Epithelial cell of prostate (primary cell): ENCODE measurements at regions not wholly inside any gene's neighbourhood (a gene's known extent, or its start where the extent isn't known, plus 50 kb on each side); places are given as distances from the start of the nearest gene placed in this dataset.

Experiments
- DNase-seq: peaks from one replicate; pipeline ENCODE4 v3.0.0-alpha.2; 2011; ENCODE audit warnings: low read depth, low spot score
- H3K27ac ChIP-seq: fragments of 450-650 bp; 2 replicates; pipeline ENCODE4 v1.5.1; 2017; ENCODE audit warnings: mild to moderate bottlenecking

DNA sequence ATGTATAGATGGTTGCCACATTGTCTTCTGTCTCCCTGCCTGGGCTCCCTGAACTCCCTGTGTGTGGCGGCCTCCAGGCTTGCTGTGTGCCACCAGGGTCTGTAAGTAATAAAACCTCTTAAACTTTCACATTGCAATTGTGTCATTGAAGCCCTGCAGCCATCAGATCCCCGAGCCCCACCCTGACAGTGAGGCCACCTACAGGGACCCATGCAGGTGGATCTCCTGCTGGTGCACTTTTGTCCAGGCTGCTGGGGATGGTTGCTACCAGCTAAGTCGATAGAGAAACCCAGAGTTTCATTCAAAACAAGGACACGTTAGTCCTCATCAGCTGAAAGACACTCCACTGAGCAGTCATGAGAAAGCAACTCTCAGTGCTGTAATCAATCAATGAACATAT lies 133.6 kb upstream of the PRICKLE2 start:
- DNase-seq: no peak
- H3K27ac ChIP-seq: no peak overlapping the region

DNA sequence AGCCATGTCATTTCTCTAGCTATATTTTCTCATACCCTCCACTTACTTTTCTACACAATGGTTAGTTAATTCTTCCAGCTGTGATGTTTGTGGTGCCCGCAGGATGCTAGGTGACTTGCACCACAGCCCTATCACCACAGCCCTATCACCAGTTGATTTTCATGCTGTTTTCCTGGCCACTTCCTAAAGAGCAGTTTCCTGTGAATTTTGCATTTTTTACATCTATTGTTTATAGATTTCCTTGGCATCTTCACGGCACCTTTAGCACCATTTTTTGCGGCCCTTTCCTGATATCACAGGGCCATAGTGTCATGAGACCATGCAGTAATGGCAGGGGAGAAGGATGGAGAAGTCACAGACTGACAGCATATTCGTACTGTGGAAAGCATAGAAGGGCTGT lies 132.9 kb upstream of the PRICKLE2 start:
- no peak for DNase-seq
- H3K27ac ChIP-seq: no peak overlapping the region

DNA sequence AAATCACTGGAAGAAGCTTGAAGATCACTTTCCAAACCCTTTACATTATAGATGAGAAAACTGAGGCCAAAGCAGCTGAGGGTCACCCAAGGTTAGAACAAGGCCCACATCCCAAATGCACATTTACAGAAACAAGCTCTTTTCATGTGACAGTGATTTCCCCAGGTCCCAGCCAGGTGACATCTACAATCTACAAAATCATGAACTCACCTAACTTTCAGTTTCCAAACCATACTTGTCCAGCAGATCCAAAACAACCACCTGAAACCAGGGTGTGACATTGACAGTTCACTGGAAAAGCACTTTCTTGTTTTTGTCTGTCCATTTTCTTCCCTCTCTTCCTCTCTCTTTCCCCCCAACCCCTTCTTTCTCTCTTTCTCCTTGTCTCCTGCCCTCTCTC lies 132.2 kb upstream of the PRICKLE2 start:
- H3K27ac ChIP-seq: no peak overlapping the region
- no peak for DNase-seq

DNA sequence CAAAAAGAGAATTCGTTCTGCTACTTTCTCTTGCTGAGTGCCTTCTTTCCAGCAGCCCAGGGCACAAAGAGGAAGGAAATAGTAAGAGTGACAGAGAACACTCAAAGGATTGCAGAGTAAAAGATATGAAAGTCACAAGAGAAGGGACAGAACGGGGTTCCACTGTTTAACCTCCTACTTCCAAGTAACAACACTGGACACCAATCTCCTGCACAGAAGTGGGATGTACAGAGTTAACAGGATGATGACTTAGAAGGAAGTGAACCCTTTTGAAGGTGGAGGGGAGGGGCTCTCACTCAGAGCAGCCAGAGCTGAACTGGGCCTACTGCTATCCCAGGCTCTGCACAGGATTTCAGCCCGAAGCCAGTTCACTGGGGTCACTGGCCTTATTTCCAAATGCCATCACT lies 130.1 kb upstream of the PRICKLE2 start:
- H3K27ac ChIP-seq: peak overlapping the region; percentile 33
- no peak for DNase-seq

DNA sequence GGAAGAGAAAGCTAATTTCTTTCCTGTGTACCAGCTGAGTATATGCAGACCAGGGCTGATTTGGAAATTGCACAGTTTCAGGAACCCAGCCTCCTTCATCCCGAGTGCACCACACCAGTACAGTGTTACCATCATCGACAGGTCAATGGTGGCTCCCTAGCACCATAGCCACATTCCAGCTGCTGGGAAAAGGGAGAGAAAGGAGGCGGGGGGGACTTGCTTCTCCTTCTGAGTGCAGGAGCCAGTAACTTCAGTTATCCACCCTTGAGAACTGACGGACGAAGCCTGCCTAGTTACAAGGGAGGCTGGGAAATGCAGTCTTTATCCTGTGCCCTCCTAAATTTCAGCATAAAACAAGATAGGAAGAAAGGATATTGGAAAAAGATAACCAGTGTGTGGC lies 129.7 kb upstream of the PRICKLE2 start:
- no peak for DNase-seq
- peak overlapping the region; percentile 33 for H3K27ac ChIP-seq

DNA sequence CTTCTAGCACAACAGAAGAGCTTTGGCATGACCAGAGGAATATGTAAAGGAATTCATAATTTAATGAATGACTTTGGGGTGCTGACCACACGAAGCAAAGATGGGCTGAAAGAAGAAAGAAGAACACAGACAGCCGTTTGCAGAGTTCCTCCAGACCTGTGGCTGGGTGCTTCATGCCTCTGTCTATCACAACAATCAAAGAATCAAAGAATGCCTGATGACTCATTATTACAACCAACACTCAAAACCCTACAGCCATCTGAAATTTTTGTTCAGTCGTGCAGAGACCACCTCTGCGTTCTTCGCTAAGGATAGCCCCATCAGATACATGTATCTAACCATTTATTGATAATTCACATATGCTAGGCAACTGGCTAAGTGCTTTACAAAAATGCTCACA lies 129.0 kb upstream of the PRICKLE2 start:
- peak overlapping the region; percentile 33 for H3K27ac ChIP-seq
- DNase-seq: no peak

DNA sequence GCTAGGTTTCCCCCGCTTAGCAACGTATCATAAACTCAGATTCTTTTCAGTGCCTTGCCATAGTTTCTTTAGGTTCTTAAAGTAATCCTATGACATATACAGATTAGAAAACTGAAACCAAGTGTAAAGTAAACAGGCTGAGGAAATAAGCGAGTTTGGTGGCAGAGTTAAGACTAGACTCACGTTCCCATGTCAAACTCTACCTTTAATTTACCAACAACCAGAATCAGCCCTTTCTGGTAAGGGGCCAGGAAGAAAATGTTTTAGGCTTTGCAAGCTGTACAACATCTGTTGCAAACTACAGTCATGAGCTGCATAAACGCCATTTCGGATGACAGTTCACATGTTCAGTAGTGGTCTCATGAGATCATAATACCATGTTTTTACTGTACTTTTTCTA lies 128.0 kb upstream of the PRICKLE2 start:
- DNase-seq: no peak
- H3K27ac ChIP-seq: peak overlapping the region; percentile 86

DNA sequence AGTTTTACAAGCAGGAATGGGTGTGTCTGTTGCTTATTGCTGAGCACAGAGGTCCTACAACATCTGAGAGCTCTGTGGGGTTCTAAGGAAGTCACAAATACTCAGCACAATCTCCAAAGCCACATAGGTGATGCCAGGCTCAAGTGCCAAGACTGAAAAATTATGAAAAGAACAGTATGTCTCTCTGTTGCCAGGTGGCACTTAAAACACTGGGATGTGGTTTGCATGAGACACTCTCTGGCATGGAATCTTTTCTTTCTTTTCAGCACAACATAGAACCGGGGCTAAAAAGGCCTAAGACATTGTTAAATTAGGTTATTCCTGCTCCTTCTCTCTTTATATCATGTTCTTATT lies 127.3 kb upstream of the PRICKLE2 start:
- H3K27ac ChIP-seq: peak overlapping the region; percentile 86
- DNase-seq: no peak

DNA sequence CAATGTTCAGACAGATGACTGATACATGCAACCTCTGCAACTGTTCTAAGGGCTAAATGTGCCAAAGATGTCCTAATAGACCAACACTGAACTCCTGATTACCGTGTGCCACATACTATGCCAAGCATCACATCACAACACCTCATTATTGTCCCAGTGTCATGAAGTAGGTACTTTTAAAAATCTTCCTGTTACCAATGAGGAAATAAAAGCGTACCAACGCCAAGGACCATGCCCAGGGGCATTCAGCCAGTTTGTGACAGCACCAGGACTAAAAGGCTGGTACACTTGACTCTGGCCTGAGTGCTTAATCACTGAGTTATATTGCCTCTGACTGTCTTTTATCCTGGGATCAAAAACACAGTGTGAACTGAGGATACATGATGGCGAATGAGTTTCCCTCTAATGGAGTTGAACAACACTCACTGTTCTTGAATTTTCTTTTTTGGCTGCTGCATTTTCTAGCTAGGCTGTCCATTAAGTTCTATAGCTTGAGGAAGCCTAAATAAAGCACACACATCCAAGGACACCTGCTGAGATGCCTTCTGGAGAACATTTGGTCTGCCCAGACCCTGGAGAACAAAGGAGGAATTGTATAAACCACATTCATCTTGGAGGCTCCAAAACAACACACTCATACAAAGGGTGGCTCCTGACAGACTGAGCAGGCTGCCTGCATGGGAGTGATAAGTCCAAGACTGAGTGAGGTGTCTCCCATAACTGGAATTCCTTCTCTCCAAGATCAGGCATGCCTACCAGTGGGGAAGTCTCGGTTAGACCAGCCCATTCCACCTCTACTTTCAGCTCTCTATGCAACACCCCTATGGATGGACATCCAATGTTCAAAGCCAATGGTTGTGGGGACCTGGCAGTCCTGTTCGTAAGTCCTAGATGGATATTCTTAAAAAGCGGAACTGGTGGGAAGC lies 126.7 kb upstream of the PRICKLE2 start:
- H3K27ac ChIP-seq: peak overlapping the region; percentile 86
- DNase-seq: peak; percentile 78

DNA sequence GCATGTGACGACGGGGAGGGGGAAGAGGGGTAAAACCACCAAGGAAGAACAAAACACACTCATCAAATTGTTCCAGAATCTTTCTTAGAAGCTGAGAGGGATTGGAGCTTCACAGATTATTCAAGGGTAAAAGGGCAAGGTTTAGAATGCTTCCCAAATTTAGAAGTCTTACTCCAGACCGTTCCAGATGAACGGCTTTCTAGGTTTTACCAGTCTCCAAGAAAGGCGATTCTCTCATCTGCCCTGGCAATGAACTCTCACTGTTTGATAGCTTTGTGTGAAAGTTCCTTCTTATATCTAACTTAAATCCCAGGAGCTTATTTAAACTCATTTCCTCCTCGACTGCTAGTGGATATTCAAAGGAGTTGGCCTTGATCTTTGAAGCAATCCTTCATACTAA lies 124.3 kb upstream of the PRICKLE2 start:
- no peak for DNase-seq
- H3K27ac ChIP-seq: no peak overlapping the region

DNA sequence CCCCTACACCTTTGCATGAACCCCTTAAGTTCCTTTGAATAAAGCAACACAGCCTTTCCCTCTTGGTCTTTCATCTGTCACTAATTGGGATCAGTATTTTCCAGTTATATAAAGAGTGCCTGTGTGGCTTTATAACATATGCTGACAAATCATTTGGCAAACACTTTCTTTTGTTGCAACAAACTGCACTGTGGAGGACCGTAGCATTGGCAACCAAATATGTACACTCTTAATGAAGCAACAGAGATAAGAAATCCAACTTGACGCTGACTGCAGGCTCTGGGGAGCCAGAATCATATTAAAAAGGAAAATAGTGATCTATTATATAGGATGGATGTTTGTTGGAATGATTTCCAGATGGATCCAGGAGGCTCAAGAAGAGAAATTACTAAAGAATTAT lies 120.1 kb upstream of the PRICKLE2 start:
- no peak for DNase-seq

DNA sequence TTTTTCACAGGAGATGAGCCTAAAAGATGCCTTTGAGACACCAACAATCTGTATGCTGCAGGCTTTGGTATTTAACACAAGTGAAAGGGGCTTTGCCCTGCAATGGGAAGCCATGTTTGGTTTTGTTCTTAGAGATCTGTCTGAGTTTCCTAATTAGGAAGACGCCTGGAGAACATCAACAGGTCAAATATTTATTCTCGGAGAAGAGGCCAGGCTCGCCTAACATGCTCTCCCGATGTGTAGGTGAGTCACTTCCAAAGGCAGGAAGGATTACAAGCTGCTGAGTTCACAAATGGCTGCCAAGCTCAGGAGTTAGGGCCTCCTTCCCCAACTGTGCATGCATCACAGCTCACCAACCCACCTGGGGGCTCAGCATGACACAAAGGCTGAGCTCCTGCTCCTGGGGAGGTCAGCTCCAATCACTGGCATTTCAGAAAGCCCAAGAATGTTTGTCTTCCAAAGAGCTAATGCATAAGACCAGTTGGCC lies 119.5 kb upstream of the PRICKLE2 start:
- peak overlapping the region; percentile 60 for H3K27ac ChIP-seq
- peak; percentile 61 for DNase-seq

More for the DNA sequence above, 120.1 kb upstream of the PRICKLE2 start:
- H3K27ac ChIP-seq: peak overlapping the region; percentile 60

DNA sequence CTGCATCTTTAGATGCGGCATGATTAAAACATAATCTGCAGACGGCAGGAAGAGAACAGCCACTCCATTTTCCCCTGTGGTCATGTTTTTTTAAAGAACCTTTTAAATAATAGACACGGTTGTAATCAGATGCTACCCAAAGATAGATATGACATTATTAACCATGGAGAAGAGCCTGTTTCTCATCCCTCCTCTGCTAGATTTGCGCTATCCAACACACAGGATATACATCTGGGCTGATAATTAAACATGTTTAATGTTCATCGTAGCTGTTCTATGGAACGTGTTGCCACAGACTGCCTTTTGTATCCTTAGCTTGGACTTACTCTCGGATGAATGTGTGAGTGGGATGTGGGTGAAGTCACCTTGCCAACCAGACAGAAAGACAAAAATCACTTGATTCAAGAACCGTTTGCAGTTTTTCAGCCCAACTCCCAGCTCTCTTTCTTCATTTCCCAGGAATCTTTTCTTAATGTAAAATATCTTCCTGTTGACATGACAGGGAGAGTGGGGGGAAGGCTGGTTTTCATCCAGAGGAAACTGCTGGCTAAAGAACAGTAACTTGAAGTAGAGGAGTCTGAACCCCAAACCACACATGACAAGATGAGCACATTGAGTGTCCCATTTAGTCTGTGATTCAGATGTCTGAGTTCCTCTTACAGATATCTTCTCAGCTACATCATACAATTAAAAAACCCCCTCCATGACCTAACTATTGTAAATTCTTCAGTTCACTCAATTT lies 118.6 kb upstream of the PRICKLE2 start:
- H3K27ac ChIP-seq: peak overlapping the region; percentile 60
- DNase-seq: no peak

DNA sequence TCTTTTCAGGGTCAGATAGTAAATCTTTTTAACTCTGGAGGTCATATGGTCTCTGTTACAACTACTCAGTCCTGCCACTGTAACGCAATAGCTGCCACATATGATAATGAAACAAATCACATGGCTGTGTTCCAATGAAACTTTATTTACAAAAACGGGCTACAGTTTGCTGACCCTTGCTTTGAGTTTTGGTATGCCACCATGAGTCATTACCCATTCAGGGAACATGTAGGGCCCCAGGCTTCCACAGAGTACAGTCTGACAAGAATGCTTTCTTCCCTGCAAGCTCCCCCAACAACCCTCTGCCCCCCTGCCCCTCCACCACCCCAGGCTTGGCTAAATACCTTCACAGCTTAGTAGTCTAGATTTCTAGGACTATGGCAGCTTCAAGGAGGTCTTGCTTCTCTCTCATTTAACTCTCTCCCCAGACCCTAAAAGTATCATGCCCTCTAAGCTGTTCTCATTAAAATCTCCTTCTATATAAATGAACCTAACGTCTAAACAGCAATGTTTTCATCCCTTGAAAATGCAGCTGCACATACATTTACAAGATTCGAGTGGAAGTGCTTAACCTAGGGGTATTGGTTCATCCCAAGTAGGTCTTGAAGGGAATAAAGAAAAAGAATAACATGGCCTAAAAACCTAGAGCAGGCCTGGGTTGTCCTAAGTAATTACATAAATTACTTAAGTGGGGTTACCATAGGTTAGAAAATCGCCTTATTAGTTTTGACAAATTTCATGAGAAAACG lies 117.8 kb upstream of the PRICKLE2 start:
- peak overlapping the region; percentile 60 for H3K27ac ChIP-seq
- peak; percentile 70 for DNase-seq

DNA sequence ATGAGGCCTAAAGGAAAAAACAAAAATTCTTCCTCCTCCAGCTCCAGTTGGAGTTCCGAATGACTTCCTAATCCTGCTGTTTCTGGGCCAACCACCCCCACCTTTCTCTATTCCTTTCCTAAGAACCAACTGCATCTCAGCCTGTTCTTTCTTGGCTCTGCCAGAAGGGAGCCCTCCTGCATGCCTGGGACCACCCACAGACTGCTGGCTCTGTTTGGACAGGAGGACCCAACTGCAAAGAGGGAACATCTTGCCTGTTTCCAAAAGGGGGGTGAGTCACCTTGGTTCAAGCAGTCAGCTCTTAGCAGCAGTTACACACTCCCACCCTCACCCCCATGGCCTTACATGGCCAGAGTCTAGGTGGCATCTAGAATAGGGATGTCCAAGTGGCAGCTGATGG lies 116.0 kb upstream of the PRICKLE2 start:
- no peak for DNase-seq
- no peak overlapping the region for H3K27ac ChIP-seq

DNA sequence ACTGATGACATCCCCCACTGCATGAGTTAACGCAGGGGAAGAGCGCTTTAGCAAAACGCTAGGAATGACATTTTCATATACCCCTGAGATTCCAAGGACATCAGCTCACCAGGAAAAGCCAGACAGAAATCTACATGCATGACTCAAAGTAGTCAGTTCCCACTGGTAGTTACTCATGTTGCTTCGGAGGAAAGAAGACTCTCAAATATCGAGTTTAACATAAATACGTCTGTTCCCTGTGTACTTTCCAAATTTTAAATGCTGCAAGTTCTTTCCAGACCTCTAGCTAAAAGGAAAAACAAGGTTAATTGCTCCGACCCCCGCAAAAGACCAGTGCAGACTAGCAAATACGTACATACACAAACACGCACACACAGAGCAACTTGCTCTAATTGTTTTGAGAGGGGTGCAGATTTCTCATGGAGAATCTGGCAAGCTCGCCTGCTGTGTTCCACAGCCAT lies 115.4 kb upstream of the PRICKLE2 start:
- H3K27ac ChIP-seq: no peak overlapping the region
- DNase-seq: no peak

DNA sequence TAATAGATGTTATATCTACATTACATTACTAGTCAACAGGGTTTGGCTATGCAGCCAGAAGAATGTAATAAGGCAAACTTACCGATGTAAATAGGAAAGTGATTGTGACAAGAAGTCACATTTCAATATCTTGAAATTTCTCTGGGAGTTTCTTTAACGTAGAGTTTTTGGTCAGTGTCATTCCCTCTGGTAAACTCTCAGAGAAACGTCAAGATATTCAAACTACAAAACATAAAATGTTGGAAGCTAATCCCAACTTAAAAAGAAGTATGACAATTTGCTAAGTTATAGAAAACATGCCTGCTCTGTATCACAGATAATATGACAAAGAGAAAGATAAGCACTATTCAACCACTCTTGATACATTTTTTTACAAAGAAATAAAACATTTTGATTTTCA lies 111.2 kb upstream of the PRICKLE2 start:
- no peak for DNase-seq
- no peak overlapping the region for H3K27ac ChIP-seq

DNA sequence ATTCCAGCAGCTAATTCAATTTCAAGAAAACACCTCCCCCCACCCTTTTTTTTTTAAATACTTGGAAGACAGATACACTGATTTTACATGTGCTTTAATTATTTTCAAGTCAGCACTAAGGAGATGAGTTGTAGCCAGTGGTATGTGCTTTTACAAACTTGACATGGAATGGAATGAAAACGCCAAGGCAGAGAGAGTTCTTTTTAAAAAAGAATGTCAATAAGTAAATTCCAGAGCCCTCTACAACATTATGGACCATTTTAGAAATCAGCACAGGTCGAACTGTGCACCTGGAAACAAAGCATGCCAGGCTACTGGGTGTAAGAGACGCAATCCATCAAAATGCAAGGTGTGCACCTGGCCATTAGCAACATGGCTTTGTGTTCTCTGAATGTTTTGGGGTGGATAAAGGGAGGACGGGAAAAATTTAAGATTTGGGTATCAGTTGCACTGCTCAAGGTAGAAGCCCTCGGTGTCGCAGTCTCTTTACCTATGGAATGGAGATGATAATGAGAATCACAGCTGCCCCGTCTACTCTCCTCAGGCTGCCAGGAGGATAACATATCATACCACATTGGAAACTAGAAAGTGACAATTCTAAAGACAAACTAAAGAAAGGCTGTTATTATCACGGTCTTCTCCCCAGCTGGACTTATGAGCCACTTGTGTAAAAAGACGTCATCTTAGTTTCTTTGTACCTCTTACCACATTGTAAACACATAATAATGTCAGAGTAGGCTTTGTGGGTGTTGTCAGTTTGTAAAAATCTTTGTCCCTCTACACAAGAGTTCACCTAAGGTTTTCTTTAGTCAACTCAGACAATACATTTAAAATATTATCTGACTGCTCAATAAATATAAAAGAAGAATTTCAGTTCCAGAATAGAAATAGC lies 107.4 kb upstream of the PRICKLE2 start:
- no peak for DNase-seq

DNA sequence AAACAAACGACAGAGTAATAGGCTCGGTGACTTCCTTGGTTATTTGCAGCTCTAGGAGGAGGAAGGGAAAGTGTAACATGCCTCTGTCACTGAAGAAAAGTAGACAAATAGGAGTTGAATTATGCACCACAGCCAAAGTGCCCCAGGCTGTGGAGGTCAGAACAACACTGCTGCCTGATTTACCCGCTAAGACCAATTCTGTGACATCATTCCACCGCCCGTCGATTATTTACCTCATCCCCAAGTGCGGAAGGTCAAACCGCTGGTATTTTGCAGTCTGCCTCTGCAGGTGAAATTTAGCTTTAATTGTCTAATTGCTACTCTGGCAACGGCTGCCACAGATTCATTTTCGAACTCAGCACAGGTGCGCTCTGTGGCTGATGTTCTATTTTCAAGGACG lies 106.3 kb upstream of the PRICKLE2 start:
- DNase-seq: no peak
- no peak overlapping the region for H3K27ac ChIP-seq

More for the DNA sequence above, 107.4 kb upstream of the PRICKLE2 start:
- no peak overlapping the region for H3K27ac ChIP-seq

DNA sequence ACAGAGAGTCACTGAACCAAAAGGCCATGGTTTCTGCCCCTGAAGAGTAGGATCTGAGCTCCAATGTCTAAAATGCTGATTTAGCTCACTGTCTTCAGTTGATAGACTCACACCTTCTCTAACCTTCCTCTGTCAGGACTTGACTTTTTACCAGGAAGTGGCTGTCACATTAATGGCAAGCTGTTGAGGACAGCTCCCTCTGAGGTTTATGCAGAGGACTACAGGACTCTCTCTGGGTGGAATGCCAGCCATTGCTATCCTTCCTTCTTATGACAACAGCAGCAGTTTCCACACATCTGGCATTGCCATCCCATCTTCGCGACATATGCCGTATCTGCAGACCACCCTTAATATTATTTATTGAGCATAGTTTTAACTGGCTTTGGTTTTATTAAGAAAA lies 103.8 kb upstream of the PRICKLE2 start:
- DNase-seq: no peak
- H3K27ac ChIP-seq: no peak overlapping the region
